B cell (primary cell): ENCODE measurements at regions not wholly inside any gene's neighbourhood (a gene's known extent, or its start where the extent isn't known, plus 50 kb on each side); places are given as distances from the start of the nearest gene placed in this dataset.

ENCODE experiments used
- ATAC-seq: fragments of 200-7000 bp; cut with Tn5 transposase; one replicate; pipeline ENCODE4 v1.10.0; 2021; ENCODE audit warnings: low read depth, mild to moderate bottlenecking, moderate number of reproducible peaks, moderate library complexity
- CTCF ChIA-PET: fragments of 350-600 bp; sonication (Branson Sonifier 250); formaldehyde crosslinking; loops from one replicate; lab custom pipeline; 2021; ENCODE audit warnings: antibody characterized with exemption, inconsistent platforms; lab: Charles Lee
- POLR2A ChIA-PET: fragments of 350-600 bp; sonication (Branson Sonifier 250); formaldehyde crosslinking; loops from one replicate; lab custom pipeline; 2021; ENCODE audit warnings: antibody characterized with exemption; lab: Charles Lee
- DNase-seq: peaks from one replicate; pipeline ENCODE4 v3.0.0; 2013
- H2AFZ ChIP-seq: 2 replicates; pipeline ENCODE4 v1.6.1; 2012; ENCODE audit warnings: mild to moderate bottlenecking, low read depth, low read length; ENCODE audit not compliant: insufficient read depth, poor library complexity, severe bottlenecking
- H3K27ac ChIP-seq, 2 donors: 1 replicate in 1 of 2; 2 replicates in 1 of 2; pipeline ENCODE4 v1.5.1; 2012 to 2013; ENCODE audit warnings: low read length in 2 of 2, mild to moderate bottlenecking in 2 of 2, moderate library complexity in 1 of 2
- H3K27me3 ChIP-seq, 4 experiments: fragments of 200-600 bp in 1 of 4; sonication (generic) in 1 of 4; replicated peaks in 1 of 4; 1 replicate in 2 of 4; 2 replicates in 2 of 4; pipeline versions ENCODE4 v1.6.1 to v1.7.0; 2013 to 2016; ENCODE audit warnings: low read length in 3 of 4, mild to moderate bottlenecking in 2 of 4, mixed read lengths in 1 of 4, moderate library complexity in 1 of 4; ENCODE audit not compliant: insufficient read depth in 4 of 4, control insufficient read depth in 3 of 4; ENCODE audit errors: control extremely low read depth in 1 of 4
- H3K36me3 ChIP-seq, 2 experiments: replicated peaks in 1 of 2; 1 replicate in 1 of 2; 2 replicates in 1 of 2; pipeline versions ENCODE4 v1.6.1 to v1.7.1; 2013; ENCODE audit warnings: low read length in 1 of 2; ENCODE audit not compliant: insufficient read depth in 2 of 2, control insufficient read depth in 1 of 2; ENCODE audit errors: control extremely low read depth in 1 of 2, extremely low read depth in 1 of 2
- H3K4me1 ChIP-seq, 2 donors: fragments of 200-600 bp in 1 of 2; sonication (generic) in 1 of 2; 1 replicate in 1 of 2; 2 replicates in 1 of 2; pipeline versions ENCODE4 v1.5.1 to v1.6.1; 2013 to 2017; ENCODE audit warnings: low read length in 2 of 2; ENCODE audit not compliant: control insufficient read depth in 2 of 2, insufficient read depth in 2 of 2
- H3K4me2 ChIP-seq: replicated peaks from 2 replicates; pipeline ENCODE3; 2012; ENCODE audit warnings: mild to moderate bottlenecking, low read depth, low read length; ENCODE audit not compliant: poor library complexity, severe bottlenecking
- H3K4me3 ChIP-seq, 5 experiments: fragments of 200-600 bp in 1 of 5; sonication (generic) in 1 of 5; 1 replicate in 3 of 5; 2 replicates in 2 of 5; pipeline versions ENCODE4 v1.5.1 to v1.7.0; 2011 to 2016; ENCODE audit warnings: low read length in 4 of 5, mild to moderate bottlenecking in 4 of 5, low read depth in 2 of 5, control low read depth in 1 of 5, moderate library complexity in 1 of 5; ENCODE audit not compliant: insufficient read depth in 1 of 5; ENCODE audit errors: control extremely low read depth in 1 of 5, extremely low read depth in 1 of 5
- H3K79me2 ChIP-seq: fragments of 200-600 bp; sonication (generic); one replicate; pipeline ENCODE4 v1.6.0; 2016; ENCODE audit warnings: low read length; ENCODE audit not compliant: control insufficient read depth, insufficient read depth
- H3K9ac ChIP-seq: fragments of 200-600 bp; sonication (generic); 2 replicates; pipeline ENCODE4 v1.6.1; 2017; ENCODE audit warnings: mild to moderate bottlenecking, low read length, moderate library complexity
- H3K9me3 ChIP-seq, 3 donors: one replicate each; pipeline versions ENCODE4 v1.6.1 to v1.7.1; 2013; ENCODE audit warnings: low read length in 2 of 3; ENCODE audit not compliant: control insufficient read depth in 2 of 3, insufficient read depth in 1 of 3; ENCODE audit errors: control extremely low read depth in 1 of 3
- H4K20me1 ChIP-seq: 2 replicates; pipeline ENCODE4 v1.6.0; 2012; ENCODE audit warnings: mild to moderate bottlenecking, low read length; ENCODE audit not compliant: insufficient read depth, control insufficient read depth, poor library complexity, severe bottlenecking
- H3K27ac Mint-ChIP-seq: one replicate; pipeline ENCODE4 v1.8.0; 2021; ENCODE audit warnings: mixed read lengths
- H3K27me3 Mint-ChIP-seq: one replicate; pipeline ENCODE4 v1.8.0; 2021; ENCODE audit warnings: mixed read lengths
- H3K4me1 Mint-ChIP-seq: one replicate; pipeline ENCODE4 v1.8.0; 2021; ENCODE audit warnings: mixed read lengths
- H3K4me3 Mint-ChIP-seq: one replicate; pipeline ENCODE4 v1.8.0; 2021; ENCODE audit warnings: mixed read lengths
- H3K9me3 Mint-ChIP-seq: one replicate; pipeline ENCODE4 v1.8.0; 2022; ENCODE audit warnings: mixed read lengths; ENCODE audit not compliant: insufficient read depth
- CTCF ChIP-seq: fragments of 200-600 bp; IDR thresholded peaks from one replicate; pipeline ENCODE4 v1.8.0; 2022; ENCODE audit warnings: antibody characterized with exemption, mild to moderate bottlenecking
- EZH2 ChIP-seq: IDR thresholded peaks from 2 replicates; pipeline ENCODE4 v1.6.1; 2012; ENCODE audit warnings: borderline replicate concordance, low read depth, mild to moderate bottlenecking, moderate library complexity, low read length; ENCODE audit not compliant: insufficient read depth, poor library complexity, severe bottlenecking
- WGBS: methylation state at CpG from one replicate; pipeline ENCODE4 v1.1.5; 2013; ENCODE audit warnings: missing lambda C conversion rate; ENCODE audit not compliant: insufficient coverage; 5-methylcytosine and 5-hydroxymethylcytosine counted together
- intact Hi-C: fragments of 100-400 bp; cut with micrococcal nuclease; formaldehyde crosslinking; loops from one replicate; pipeline ENCODE4 v1.10.0; 2022

GRCh38 chr5:159628703-159629102 is 287.6 kb upstream of the ADRA1B start:
- no peak overlapping the region for H3K27ac Mint-ChIP-seq
- no CpG with 5 or more reads among the region's 1 CpG for WGBS
- Histone ChIP-seq H3K27me3 (peaks cover 0 to 3% (median 0%) of the 10 kb centered on the region in 4 experiments), H3K4me2 (no peak overlapping the region), H3K9me3 (no peaks in the 10 kb centered on the region), H3K4me3 (no peak overlapping the region), H2AFZ (no peak overlapping the region), H3K9ac (no peak overlapping the region), H3K79me2 (no peaks in the 10 kb centered on the region), H4K20me1 (no peaks in the 10 kb centered on the region), H3K4me1 (no peaks in the 10 kb centered on the region), H3K27ac (no peak overlapping the region), H3K36me3 (no peaks in the 10 kb centered on the region)
- intact Hi-C loops, result no loop called here
- DNase-seq (no peak), ATAC-seq (no peak)
- H3K4me3 Mint-ChIP-seq, result no peak overlapping the region
- TF ChIP-seq EZH2 (no peak), CTCF (no peak)
- peaks cover 21% of the 10 kb centered on the region for H3K27me3 Mint-ChIP-seq
- POLR2A ChIA-PET, result no interaction called here
- CTCF ChIA-PET, result no interaction called here
- H3K4me1 Mint-ChIP-seq, result no peaks in the 10 kb centered on the region
- no peaks in the 10 kb centered on the region for H3K9me3 Mint-ChIP-seq

- H2AFZ ChIP-seq, result no peak overlapping the region
- H3K27me3 ChIP-seq, result peaks cover 0 to 3% (median 0%) of the 10 kb centered on the region in 4 experiments
- no peaks in the 10 kb centered on the region for H3K9me3 Mint-ChIP-seq
- H3K4me3 Mint-ChIP-seq, result no peak overlapping the region
- H3K4me3 ChIP-seq, result no peak overlapping the region
- DNase-seq (no peak), ATAC-seq (no peak)
- H4K20me1 ChIP-seq, result no peaks in the 10 kb centered on the region
- TF ChIP-seq CTCF, result no peak
- TF ChIP-seq EZH2, result no peak
- 93% methylated on average over 2 of the region's 3 CpGs for WGBS
- peaks cover 21% of the 10 kb centered on the region for H3K27me3 Mint-ChIP-seq
- no peaks in the 10 kb centered on the region for H3K4me1 Mint-ChIP-seq
- no peaks in the 10 kb centered on the region for H3K36me3 ChIP-seq
- H3K4me2 ChIP-seq, result no peak overlapping the region
- ChIA-PET CTCF (interaction anchor here (0.9 kb wide), 1 partner anchor 312 kb away, joined by 5 read pairs; no protein-coding TSS in a partner anchor), POLR2A (no interaction called here)
- H3K27ac Mint-ChIP-seq, result no peak overlapping the region
- H3K4me1 ChIP-seq, result no peaks in the 10 kb centered on the region
- intact Hi-C loops, result no loop called here
- no peak overlapping the region for H3K9ac ChIP-seq
- no peaks in the 10 kb centered on the region for H3K9me3 ChIP-seq
- no peaks in the 10 kb centered on the region for H3K79me2 ChIP-seq
- H3K27ac ChIP-seq, result no peak overlapping the region
Observed at GRCh38 chr5:159629158-159629557, 287.1 kb upstream of the ADRA1B start.
